Panc1 (cell line): ENCODE measurements at regions not wholly inside any gene's neighbourhood (a gene's known extent, or its start where the extent isn't known, plus 50 kb on each side); places are given as distances from the start of the nearest gene placed in this dataset.

Experiments
- ATAC-seq: fragments of 200-7000 bp; cut with Tn5 transposase; 2 replicates; pipeline ENCODE4 v1.9.1; 2020; ENCODE audit warnings: mild to moderate bottlenecking, moderate library complexity
- BruUV-seq: library from RNA; stranded (reverse); fragments of 400-500 nt; replicated peaks from 2 replicates; lab custom pipeline; 2021; lab: Mats Ljungman, UMichigan
- CTCF ChIA-PET: fragments of 300-600 bp; sonication (Branson Sonifier 250); formaldehyde crosslinking; loops from one replicate; lab custom pipeline; 2022; ENCODE audit warnings: antibody characterized with exemption; lab: Charles Lee
- POLR2A ChIA-PET: fragments of 300-600 bp; sonication (Branson Sonifier 250); formaldehyde crosslinking; loops from one replicate; lab custom pipeline; 2022; ENCODE audit warnings: antibody characterized with exemption; lab: Charles Lee
- DNase-seq: peaks from one replicate; pipeline ENCODE4 v3.0.0-alpha.2; 2010; ENCODE audit warnings: low read depth, low spot score
- H3K27ac ChIP-seq: 2 replicates; pipeline ENCODE4 v1.5.1; 2011; ENCODE audit warnings: mild to moderate bottlenecking, low read length, inconsistent platforms
- H3K27me3 ChIP-seq: fragments of 200-500 bp; sonication (Bioruptor generic); 2 replicates; pipeline ENCODE4 v1.6.0; 2014; ENCODE audit warnings: low read length, inconsistent platforms; ENCODE audit not compliant: control insufficient read depth, insufficient read depth
- H3K36me3 ChIP-seq: fragments of 200-500 bp; sonication (Bioruptor generic); 2 replicates; pipeline ENCODE4 v1.5.1; 2014; ENCODE audit warnings: inconsistent platforms, mild to moderate bottlenecking, low read length, moderate library complexity; ENCODE audit not compliant: control insufficient read depth, insufficient read depth
- H3K4me1 ChIP-seq: 2 replicates; pipeline ENCODE4 v1.5.1; 2011; ENCODE audit warnings: inconsistent platforms, mild to moderate bottlenecking, low read length, moderate library complexity; ENCODE audit not compliant: control insufficient read depth, insufficient read depth
- H3K4me3 ChIP-seq, 2 experiments: 2 replicates each; pipeline ENCODE4 v1.5.1; 2011 to 2012; ENCODE audit warnings: low read depth in 2 of 2, low read length in 2 of 2, mild to moderate bottlenecking in 2 of 2, inconsistent platforms in 1 of 2, moderate library complexity in 1 of 2
- H3K9me3 ChIP-seq: fragments of 200-500 bp; sonication (Bioruptor generic); 2 replicates; pipeline ENCODE4 v1.5.1; 2014; ENCODE audit warnings: low read depth, mild to moderate bottlenecking, inconsistent platforms, low read length, moderate library complexity; ENCODE audit not compliant: control insufficient read depth, insufficient read depth
- POLR2AphosphoS5 ChIP-seq: IDR thresholded peaks from 2 replicates; pipeline ENCODE4 v1.6.1; 2012; ENCODE audit warnings: mild to moderate bottlenecking, low read depth, low read length, moderate library complexity
- SIN3A ChIP-seq: IDR thresholded peaks from 2 replicates; pipeline ENCODE4 v1.6.1; 2012; ENCODE audit warnings: low read depth, mild to moderate bottlenecking, low read length, moderate library complexity, borderline replicate concordance; ENCODE audit not compliant: insufficient read depth
- TCF7L2 ChIP-seq: IDR thresholded peaks from 2 replicates; pipeline ENCODE4 v1.6.1; 2011; ENCODE audit warnings: mild to moderate bottlenecking, low read depth, low read length, inconsistent platforms
- in situ Hi-C: cut with HindIII; loops from 2 replicates; pipeline ENCODE4 v1.10.0; 2016; ENCODE audit warnings: low sequenced_read_pairs, low pct_unique_long_range_greater_than_20kb
- intact Hi-C: fragments of 100-400 bp; cut with micrococcal nuclease; formaldehyde crosslinking; loops from one replicate; pipeline ENCODE4 v1.10.0; 2022; ENCODE audit not compliant: unreplicated experiment
- TF ChIP-seq, protein P1 (sequence below): fragments of 450-650 bp; IDR thresholded peaks from 2 replicates; pipeline ENCODE4 v1.5.1; 2017; ENCODE audit warnings: mild to moderate bottlenecking
- TF ChIP-seq, protein P2 (sequence below), 2 experiments: IDR thresholded peaks; 2 replicates each; pipeline ENCODE4 v1.6.1; 2011 to 2012; ENCODE audit warnings: low read depth in 2 of 2, control low read depth in 1 of 2, low read length in 1 of 2, mild to moderate bottlenecking in 1 of 2, moderate library complexity in 1 of 2; ENCODE audit not compliant: insufficient read depth in 1 of 2

DNA sequence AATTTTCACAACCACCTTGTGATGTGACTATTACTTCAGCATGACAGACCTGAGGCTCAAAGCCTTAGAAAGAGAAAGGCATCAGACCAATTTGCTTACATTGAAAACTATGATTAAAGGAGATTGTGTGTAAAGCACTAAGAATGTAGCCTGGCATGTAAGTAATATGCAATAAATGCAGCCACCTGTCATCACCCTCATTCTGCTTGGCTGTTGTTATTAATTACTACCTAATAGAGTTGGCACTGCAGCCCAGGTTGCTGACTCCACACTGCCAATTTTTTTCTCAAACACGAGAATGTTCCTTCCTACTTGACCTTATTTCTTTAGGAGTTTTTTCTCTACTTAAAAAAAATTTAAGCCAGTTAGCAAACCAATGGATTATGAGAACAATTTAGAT is 61.2 kb upstream of the NPVF start:
- no peak for TF ChIP-seq TCF7L2
- no peak for TF ChIP-seq SIN3A
- TF ChIP-seq, protein P1, sequence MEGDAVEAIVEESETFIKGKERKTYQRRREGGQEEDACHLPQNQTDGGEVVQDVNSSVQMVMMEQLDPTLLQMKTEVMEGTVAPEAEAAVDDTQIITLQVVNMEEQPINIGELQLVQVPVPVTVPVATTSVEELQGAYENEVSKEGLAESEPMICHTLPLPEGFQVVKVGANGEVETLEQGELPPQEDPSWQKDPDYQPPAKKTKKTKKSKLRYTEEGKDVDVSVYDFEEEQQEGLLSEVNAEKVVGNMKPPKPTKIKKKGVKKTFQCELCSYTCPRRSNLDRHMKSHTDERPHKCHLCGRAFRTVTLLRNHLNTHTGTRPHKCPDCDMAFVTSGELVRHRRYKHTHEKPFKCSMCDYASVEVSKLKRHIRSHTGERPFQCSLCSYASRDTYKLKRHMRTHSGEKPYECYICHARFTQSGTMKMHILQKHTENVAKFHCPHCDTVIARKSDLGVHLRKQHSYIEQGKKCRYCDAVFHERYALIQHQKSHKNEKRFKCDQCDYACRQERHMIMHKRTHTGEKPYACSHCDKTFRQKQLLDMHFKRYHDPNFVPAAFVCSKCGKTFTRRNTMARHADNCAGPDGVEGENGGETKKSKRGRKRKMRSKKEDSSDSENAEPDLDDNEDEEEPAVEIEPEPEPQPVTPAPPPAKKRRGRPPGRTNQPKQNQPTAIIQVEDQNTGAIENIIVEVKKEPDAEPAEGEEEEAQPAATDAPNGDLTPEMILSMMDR: no peak
- no peak for TF ChIP-seq POLR2AphosphoS5
- TF ChIP-seq, protein P2, sequence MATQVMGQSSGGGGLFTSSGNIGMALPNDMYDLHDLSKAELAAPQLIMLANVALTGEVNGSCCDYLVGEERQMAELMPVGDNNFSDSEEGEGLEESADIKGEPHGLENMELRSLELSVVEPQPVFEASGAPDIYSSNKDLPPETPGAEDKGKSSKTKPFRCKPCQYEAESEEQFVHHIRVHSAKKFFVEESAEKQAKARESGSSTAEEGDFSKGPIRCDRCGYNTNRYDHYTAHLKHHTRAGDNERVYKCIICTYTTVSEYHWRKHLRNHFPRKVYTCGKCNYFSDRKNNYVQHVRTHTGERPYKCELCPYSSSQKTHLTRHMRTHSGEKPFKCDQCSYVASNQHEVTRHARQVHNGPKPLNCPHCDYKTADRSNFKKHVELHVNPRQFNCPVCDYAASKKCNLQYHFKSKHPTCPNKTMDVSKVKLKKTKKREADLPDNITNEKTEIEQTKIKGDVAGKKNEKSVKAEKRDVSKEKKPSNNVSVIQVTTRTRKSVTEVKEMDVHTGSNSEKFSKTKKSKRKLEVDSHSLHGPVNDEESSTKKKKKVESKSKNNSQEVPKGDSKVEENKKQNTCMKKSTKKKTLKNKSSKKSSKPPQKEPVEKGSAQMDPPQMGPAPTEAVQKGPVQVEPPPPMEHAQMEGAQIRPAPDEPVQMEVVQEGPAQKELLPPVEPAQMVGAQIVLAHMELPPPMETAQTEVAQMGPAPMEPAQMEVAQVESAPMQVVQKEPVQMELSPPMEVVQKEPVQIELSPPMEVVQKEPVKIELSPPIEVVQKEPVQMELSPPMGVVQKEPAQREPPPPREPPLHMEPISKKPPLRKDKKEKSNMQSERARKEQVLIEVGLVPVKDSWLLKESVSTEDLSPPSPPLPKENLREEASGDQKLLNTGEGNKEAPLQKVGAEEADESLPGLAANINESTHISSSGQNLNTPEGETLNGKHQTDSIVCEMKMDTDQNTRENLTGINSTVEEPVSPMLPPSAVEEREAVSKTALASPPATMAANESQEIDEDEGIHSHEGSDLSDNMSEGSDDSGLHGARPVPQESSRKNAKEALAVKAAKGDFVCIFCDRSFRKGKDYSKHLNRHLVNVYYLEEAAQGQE (IDR thresholded peaks at IDR 0.05; ENCODE audit: insufficient read depth in 1 of 2, low read depth in 2 of 2, low read length in 1 of 2): no peak
- Histone ChIP-seq H3K27me3 (no peaks in the 10 kb centered on the region), H3K9me3 (no peaks in the 10 kb centered on the region), H3K27ac (no peak overlapping the region), H3K4me1 (no peaks in the 10 kb centered on the region), H3K36me3 (no peaks in the 10 kb centered on the region), H3K4me3 (no peak overlapping the region)
- BruUV-seq: no TSS peak
- ATAC-seq (no peak), DNase-seq (no peak)
- in situ Hi-C loops (no loop called here), intact Hi-C loops (no loop called here)
- ChIA-PET CTCF (no interaction called here), POLR2A (no interaction called here)

DNA sequence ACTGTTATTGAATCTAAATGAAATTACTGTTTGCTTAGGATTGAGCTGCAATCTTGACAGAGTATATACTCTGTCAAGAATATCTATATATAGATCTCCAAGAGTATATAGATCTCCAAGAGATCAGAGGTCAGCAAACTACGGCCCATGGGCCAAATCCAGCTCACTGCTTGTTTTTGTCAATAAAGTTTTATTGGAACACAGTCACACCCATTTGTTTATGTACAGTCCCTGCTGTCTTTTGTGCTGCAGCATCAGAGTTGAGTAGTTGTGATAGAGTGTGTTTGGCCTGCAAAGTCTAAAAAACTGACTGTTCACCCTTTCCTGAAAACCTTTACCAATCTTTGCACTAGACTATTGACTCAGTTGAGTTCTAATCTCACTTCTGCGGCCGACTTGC is 66.3 kb upstream of the NPVF start:
- H3K4me3 ChIP-seq: no peak overlapping the region
- intact Hi-C loops (no loop called here), in situ Hi-C loops (no loop called here)
- POLR2A ChIA-PET: no interaction called here
- no peaks in the 10 kb centered on the region for H3K36me3 ChIP-seq
- CTCF ChIA-PET: no interaction called here
- no peaks in the 10 kb centered on the region for H3K9me3 ChIP-seq
- DNase-seq (no peak), ATAC-seq (no peak)
- no peak for TF ChIP-seq TCF7L2
- TF ChIP-seq, protein P2 (IDR thresholded peaks at IDR 0.05; ENCODE audit: insufficient read depth in 1 of 2, low read depth in 2 of 2, low read length in 1 of 2): no peak
- TF ChIP-seq POLR2AphosphoS5: no peak
- TF ChIP-seq, protein P1: no peak
- no peak for TF ChIP-seq SIN3A
- no TSS peak for BruUV-seq
- H3K27ac ChIP-seq: no peak overlapping the region
- H3K4me1 ChIP-seq: no peaks in the 10 kb centered on the region
- H3K27me3 ChIP-seq: no peaks in the 10 kb centered on the region
